Stimulated activated CD8-positive, alpha-beta memory T cell treated with anti-CD3 and anti-CD28 coated beads, Interleukin-7, amount 100 ng/mL, for 24 hours (primary cell): ENCODE measurements at regions not wholly inside any gene's neighbourhood (a gene's known extent, or its start where the extent isn't known, plus 50 kb on each side); places are given as distances from the start of the nearest gene placed in this dataset.
"Not testable (repeated sequence)": the region's sequence is repeated elsewhere in the genome, so short reads cannot be mapped to it uniquely, and the experiment has no call there.

ENCODE experiments used
- DNase-seq: peaks from one replicate; pipeline ENCODE4 v3.0.0-alpha.2; 2020; ENCODE audit warnings: low read depth

DNA sequence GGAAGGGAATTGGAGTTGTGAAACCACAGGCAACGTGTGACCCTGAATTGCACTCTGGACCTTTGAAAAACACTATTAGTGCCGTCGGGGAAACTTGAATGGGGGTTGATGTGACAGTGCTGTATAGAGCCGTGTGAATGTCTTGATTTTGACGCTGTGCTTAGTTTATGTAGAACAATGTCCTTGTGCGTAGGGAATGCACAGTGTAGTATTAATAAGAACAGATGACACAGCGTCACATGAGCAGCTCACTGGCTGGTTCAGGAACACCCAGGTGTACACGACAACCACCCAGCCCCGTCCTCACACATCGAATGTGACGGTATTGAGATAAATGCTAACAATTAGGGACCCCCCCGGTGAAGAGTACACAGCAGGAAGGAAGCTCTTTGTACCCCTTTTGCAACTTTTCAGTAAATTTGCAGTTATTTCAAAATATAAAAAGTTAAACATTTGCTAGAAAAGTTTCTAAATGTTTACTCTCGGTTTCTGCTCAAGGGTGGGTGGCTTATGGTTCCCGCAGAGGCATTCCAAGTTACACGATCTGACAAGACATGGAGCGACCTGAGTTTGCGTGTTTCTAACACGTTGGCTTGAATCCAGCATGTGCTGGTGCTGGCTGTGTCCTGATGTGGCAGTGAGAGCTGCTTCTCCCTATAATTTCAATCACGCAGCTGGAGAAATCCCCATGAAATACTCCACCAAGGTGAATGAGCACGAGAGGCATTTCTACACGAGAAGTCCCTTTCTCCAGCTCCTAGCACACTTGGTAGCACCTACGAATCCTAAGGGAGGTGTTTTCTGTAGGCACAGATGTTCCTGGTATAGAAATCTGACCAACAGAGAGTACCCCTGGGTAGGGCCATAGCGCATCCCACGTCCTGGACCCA lies 208.0 kb upstream of the EXOC2 start:
- DNase-seq = no peak

DNA sequence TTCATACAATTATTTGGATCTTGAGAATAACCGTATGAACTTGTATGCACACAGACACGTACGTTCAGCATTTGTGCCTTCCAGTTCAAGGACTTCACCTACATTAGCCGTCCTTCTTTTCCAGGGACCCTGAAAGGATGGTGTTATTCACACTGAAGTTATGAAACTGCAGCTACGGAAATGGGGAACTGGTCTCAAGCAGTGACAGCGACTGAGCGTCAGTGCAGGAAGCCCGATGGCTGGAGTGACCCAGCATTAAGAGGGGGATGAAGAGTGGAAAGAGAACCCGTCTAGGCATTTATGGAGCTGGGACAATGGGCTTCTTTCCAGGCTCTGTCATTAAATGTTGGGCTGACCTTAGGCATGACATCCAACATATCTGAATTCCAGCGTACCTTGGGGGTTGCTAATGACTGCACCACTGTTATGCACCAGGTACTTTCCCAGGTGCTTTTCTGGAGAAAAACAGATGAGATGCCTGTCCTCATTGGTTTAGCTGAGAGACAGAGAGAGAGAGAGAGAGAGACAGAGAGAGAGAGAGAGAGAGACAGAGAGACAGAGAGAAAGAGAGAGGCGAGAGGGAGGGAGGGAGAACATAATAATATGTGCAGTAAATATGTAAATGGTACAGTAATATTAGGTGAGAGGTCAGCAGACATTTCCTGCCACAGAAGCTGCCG lies 204.7 kb upstream of the EXOC2 start:
- no peak for DNase-seq

DNA sequence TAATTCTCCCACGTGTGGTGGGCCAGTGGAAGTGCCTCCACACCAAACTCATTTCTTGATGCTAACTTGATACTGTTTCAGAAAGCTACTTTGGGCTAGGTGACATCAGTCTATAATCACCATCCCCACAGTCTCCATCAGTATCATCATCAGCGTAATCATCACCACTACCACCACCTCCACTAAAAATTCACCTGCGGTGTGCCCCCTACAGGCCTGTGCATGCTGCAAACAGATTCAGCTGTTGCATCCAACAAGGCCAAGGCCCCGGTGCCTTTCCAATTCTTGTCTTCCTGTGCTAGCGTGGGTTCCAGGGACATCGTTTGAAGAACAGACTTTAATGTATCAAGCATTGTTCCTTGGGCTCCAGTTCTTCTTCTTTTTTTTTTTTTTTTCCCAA lies 201.3 kb upstream of the EXOC2 start:
- no peak for DNase-seq

DNA sequence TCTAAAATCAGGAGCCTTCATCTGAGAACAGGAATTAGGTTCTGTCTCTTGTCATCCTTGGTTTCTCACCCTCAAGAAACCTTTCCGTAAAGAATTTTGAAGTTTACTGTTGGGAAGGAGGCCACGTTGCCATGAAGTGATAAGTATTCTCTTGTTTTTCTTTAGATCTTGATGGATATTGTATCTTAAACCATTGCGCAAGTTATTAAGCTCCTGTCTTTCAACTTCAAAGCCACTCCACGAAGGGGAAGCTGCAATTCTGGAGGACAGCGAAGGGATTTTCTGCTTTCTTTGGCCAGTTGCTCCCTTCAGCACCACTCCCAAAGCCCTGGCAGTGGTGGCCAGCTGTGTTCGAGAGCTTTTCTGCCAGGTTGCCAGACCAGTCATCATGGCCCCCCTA lies 198.1 kb upstream of the EXOC2 start:
- DNase-seq = no peak

DNA sequence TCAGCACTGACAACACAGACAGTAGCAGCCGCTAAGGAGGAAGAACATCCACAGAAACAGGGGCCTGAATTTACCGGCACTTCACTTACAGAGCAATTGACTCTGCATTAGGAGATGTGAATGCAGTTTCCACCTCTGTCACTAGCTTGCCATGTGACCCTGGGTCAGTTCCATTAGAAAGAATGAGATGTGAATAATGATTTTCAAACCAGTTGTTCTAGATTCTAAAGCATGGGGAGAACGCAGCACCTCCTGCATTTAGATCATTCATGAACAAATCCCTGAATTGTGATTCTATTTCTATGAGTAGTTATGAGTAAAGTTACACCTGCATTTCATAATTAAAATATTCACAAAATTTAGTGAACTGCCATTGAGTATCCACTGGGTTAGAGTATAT lies 197.3 kb upstream of the EXOC2 start:
- DNase-seq = no peak

DNA sequence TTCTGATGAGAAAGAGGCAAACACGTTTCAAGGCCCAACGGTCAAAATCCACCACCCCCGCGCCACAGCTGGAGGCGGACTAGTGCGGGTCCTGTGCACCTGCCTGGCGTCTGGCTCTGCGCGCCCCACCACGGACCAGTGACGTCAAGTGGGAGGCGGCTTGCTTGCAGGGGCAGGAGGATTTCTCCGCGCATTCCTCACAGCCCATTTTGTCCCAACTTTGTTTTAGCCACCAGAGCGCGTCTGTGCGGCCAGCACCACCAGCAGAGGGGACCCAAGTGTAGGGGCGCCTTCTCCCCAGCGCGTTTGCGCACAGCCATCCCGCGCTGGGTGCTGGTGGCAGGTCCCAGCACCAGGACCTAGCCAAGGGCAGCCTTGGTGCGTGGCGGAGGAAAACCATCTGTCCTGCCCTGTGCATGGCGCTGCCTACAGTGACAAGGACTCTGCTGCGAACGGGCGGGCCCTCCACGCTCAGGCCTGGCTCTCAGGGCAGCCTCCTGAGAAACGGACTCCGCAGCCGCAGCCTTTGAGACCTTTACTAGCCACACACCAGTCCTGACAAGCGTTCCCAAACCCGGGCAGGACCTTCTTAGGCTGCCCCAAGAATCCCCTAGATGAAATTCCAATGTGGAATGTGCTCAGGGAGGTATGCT lies 194.8 kb upstream of the EXOC2 start:
- no peak for DNase-seq

DNA sequence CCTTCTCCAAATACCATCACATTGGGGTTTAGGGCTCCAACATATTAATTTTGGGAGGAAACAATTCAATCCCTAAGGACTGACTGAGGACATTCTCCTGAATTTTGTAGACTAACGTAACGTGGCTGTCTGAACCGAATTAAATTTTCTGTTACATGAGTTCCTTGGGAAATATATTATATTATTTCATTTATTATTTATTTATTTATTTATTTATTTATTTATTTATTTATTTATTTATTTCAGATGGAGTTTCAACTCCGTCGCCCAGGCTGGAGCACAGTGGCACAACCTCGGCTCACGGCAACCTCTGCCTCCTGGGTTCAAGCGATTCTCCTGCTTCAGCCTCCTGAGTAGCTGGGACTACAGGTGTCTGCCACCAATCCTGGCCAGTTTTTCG lies 193.2 kb upstream of the EXOC2 start:
- DNase-seq = not testable (repeated sequence)

DNA sequence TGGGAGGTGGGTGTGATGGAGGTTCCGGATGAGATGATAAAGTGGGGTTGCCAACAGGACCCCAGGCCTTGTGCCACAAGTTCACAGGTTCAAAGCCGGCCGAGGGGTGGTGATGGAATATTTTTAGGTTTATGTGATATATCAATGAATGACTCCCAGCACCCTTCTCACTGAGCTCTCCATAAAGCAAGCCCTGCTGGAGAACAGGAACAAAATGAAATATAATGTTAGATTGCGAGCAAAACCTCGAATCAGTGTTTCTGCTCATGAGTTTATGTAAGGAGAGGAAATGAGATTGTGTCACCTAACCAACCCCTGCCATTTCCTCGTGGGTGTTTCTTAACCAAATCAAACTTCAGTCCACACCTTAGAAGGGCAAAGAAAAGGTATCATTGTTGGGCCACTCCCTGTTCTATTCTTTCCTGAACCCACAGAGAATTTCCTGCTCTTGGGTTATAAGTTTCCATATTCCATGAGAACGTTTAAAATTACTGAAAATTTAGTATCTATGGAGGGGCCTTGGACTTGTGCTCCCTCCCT lies 192.2 kb upstream of the EXOC2 start:
- no peak for DNase-seq

DNA sequence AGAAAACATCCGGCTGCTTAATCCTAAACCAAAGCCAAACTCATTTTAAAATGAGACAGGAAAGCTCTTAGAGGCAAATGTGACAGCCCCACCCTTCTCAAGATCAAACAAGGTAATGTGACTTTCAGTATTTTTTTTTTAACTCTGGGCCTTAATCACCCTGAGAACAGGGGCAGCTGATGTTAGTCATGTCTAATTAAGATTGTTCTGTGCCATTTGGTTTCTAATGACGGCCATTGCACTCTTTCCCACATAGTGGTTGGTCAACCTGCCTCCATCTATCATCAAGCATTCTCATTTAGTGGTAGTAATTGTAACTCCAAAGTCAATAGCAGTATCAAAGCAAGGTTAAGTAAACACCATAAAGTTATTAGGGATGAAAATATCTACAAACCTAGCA lies 191.6 kb upstream of the EXOC2 start:
- DNase-seq = no peak

DNA sequence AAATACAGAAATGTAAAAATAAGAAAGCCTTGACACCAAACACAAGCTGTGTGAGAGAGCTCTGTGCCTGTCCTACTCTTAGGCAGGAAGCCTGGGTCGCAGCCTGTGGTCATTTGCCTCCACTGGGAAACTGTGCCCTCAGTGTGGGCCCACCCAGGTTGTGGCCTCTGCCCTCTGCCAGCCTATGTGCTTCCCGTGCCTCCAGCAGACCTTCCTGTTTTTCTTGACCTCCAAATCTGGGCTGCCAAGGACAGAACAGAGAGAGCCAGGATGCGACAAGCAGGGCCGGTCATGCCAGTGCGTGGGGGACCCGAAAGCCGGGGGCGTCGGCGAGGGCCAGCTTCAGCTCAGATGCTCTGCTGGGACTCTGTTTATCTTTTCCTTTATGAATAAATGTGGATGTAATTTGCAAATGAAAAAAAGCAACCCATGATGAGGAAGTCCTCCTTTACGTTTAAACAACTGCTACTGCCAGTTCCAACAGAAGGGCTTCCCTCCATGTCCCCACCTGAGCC lies 189.2 kb upstream of the EXOC2 start:
- no peak for DNase-seq

DNA sequence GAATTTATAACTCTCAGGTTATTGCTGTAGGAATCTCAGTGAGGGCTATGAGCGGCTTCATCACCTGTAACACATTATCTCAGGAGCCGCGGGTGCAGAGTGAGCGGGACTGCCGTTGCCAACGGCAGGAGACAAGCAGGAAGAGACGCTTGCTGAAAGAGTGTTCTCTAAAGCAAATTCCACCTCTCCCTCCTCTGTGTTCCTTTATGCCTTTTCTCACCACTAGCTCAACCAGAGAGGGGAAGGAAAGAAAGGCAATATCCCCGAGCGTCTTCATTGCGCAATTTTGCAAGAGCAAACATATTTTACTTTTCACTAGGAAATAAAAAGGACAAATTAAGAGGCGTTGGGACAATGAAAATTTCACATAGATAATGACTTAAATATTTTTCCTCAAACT lies 185.2 kb upstream of the EXOC2 start:
- no peak for DNase-seq

DNA sequence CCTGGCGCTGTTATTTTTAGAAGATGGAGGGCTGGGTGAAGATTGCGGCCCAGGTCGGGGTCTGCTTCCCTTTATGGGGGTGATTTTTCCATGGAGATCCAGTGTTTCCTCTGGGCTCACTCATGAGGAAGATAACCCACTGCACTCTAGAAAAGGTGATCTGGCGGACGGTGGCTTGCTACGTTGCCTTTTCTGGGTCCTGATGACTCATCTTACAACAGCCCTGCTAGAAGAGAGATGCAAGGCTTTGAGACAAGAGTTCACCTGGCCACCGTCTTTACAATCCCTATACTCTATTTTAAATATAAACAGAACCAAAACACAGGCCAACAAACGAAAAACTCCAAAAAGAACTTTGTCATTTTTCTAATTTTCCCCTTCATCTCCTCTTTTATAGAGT lies 182.1 kb upstream of the EXOC2 start:
- DNase-seq = no peak

DNA sequence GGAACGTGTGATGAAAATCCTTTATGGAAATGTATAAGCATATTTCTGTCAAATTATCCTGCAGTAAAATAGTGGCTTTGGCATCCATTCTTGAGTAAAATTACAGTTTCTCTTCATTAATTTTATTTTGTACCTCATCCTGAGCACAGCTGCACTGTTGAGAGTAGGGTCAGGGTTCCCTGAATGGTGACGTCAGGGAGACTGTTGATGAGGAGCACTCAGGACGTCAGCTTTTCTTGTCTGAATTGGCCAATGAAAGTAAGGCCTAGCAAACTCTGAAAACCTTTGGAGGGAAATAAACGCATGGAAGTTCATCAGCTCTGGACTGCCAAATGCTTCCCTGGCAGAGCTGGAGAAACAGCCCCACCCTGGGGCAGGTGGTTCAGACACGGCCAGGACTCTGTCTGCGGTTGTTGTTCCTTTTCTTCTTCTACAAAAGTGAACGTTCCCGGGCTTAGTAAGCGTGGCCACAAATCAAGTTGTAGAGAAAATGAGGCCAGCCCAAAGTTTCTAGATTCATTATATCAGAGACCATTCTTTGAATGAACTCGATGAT lies 179.7 kb upstream of the EXOC2 start:
- no peak for DNase-seq

DNA sequence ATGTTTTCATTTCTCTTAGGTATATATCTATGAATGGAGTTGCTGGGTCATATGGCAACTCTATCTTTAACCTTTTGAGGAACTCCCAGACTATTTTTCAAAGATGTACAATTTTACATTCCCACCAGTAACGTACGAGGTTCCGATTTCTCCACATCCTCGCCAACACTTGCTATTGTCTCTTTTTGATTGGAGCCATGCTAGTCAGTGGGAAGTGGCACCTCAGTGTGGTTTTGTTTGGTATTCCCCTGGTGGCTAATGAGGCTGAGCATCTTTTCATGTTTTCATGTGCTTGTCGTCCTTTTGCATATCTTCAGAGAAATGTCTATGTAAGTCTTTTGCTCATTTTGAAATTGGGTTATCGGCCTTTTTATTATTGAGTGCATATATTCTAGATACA lies 178.6 kb upstream of the EXOC2 start:
- DNase-seq = no peak

DNA sequence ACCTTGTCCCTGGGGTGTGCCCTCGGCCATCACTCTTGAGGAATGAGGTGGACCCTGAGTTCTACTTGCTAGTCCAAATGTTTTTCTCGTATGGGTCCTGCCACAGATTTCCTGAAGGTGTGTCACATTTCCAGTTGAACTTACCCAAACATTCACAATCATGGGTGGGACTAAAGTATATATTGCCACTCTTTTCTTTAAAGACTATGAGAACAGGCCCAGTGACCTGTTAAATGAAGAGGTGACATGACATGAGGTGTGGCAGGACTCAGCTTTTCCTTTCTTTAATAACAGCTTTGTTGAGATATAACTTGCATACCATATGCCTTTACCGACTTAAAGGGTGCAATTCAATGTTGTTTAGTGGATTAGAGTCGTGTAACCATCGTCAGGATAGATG lies 177.2 kb upstream of the EXOC2 start:
- no peak for DNase-seq

DNA sequence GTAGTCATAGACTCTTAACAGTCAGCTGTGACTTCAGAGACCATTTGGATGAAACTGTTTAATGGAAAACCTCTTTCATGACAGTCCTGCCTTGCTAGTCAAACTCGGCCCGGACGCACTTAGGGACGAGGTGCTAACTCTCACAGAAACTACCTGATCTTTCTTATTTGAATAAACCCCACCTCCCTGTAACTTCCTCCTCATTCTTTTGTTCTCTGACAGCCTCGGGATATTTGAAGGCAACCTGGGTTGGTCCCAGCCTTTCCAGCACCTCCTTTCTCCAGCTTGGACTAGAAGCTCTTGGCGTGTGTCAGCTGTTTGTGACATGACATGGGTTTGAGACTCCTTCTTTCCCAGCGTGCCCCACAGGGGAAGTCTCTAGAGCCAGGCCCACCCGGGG lies 175.3 kb upstream of the EXOC2 start:
- DNase-seq = no peak

DNA sequence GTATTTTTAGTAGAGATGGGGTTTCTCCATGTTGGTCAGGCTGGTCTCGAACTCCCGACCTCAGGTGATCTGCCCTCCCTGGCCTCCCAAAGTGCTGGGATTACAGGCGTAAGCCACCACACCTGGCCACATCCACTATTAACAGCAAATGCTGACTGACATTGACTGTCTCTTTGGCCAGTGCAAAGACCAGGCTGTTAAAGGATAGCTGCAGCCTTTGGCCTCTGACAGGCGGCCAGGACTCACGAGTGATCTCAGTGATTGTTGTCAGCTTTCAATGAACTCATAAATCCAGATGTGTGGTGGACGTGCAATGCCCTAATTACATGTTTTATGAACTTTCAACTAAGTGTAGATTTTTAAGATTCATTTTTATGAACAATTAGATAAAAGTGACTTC lies 174.4 kb upstream of the EXOC2 start:
- DNase-seq = no peak

DNA sequence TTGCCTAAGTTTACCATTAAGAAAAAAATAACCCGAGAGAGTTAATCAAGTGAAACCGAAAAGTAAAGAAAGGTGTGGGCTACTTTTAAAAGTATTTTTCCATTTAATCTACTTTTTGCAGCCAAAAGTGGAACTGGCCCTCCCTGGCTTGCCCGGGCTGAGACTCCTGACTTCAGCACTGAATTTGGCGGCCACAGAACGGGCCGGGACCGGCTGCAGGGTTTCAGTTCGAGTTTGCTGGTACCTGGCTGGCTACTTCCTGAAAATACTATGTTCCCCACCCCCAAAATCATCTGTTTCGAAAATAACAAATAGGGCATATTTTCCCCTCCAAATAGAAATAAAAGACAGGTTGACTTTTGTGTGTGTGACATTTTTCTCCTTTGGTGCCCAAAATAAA lies 173.4 kb upstream of the EXOC2 start:
- no peak for DNase-seq

DNA sequence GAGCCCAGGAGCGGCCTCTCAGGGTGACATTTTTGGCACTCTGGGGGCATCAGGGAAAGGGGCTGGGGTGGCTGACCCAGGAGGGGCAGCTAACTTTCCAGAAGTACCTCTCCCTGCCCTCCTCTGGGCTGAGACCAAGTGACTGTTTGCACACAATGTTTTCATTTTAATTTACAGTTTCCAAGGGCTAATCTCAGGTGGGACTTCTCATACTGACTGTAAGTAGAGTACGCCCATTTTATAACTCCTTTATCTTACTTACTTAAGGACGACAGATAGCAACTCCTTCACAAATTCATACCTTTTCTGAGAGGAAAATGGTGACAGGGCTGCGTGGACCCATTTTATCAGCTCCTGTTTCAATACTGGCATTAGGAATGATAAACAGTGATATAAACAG lies 172.9 kb upstream of the EXOC2 start:
- DNase-seq = no peak

DNA sequence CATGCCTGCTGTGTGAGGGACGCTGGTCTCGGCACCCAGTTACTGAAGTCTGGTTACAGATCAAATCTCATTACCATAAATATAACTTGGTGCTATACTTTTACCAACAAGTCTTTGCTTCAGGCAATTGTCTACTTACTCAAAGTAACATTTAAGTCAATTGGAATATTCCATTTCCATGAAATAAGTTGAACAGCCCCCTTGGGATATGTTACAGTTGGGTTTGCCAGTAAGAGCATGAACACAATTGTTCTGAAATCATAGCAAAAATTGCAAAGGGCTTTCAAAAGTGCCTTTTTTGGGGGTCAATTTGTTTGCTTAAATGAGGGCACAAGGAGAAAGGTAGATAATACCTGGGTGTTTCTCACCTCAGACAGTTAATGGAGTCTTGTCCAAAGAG lies 170.9 kb upstream of the EXOC2 start:
- no peak for DNase-seq

DNA sequence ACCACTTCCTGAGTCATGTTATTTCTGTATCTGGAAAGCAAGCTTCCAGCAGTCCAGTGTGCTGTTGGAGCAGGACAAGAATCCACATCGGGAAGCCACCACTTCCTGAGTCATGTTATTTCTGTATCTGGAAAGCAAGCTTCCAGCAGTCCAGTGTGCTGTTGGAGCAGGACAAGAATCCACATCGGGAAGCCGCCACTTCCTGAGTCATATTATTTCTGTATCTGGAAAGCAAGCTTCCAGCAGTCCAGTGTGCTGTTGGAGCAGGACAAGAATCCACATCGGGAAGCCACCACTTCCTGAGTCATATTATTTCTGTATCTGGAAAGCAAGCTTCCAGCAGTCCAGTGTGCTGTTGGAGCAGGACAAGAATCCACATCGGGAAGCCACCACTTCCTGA lies 170.2 kb upstream of the EXOC2 start:
- not testable (repeated sequence) for DNase-seq

DNA sequence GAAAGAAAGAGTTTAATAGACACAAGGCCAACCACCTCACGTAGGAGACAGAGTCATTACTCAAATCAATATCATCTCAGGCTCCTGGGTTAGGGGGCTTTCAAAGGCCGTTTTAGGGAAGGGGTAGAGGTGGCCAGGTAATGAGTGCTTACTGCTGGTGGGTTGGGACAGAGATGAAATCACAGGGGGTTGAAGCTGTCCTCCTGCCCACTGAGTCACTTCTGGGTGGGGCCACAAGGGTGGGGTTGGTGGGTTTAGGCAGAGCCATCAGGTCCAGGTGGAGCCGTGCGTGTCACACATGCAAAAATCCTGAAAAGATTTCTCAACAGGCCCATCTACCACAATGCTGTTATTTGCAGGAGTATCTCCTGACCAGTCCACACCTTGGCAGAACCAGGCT lies 167.0 kb upstream of the EXOC2 start:
- no peak for DNase-seq
